NCI-H2029 treated with DMSO at 0.1 percent for 48 hours (cell line): ENCODE measurements at regions not wholly inside any gene's neighbourhood (a gene's known extent, or its start where the extent isn't known, plus 50 kb on each side); places are given as distances from the start of the nearest gene placed in this dataset.

Experiments
- DNase-seq: peaks from one replicate; lab custom pipeline; 2025; lab: John Stamatoyannopoulos, UW

DNA sequence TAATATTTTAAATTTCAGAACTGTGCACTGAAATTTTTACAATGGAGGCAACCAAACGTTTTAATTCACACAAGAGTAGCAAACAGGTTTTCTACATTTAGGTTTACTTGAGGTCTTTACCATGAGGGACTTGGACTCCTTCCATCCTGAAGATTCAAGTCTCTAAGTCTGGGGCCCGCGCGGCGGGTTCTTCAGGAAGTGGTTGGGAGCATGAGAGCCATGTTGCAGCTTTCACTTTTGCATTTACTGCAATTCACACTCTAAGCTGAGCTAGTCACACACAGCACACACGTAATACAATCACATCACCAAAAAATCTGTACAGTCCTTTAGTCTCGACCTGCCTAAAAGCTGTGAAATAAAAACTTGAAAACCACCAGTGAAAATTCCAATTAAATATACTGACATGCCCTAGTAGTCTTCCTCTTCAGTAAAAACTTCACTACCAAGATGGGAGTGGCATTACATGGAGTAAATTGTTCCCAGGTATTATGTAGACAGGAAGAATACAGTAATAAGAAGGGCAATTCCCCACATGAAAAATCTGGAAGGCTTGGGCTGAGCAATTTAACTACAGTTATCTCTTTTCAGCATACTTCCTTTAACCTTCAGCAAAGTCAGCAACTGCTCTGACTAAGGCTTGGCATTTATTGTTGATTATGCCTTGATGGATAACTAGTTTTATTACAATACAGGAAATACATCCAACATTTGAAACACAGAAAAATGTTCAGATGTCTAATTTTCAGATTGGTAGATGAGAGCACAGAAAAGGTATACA is 571.1 kb upstream of the DIPK2B start:
- DNase-seq: no peak

DNA sequence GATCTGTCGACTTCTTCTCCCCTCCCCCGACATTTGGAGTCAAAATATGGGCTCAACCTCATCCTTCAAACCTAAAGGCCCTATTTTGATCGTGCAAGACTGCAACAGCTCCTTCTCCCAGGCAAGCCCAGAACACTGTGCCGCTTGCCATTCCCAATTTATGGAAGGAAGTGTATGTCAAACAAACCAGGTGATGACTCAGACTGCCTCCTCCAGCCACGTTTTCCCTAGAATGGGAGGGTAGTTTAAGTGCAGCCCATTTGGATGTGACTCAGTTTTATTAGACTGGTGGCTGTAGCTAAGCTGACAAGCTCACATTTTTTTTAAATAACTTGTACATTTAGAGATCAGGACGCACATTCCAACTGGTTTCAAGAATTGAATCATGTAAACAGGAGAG is 570.4 kb upstream of the DIPK2B start:
- DNase-seq: no peak

DNA sequence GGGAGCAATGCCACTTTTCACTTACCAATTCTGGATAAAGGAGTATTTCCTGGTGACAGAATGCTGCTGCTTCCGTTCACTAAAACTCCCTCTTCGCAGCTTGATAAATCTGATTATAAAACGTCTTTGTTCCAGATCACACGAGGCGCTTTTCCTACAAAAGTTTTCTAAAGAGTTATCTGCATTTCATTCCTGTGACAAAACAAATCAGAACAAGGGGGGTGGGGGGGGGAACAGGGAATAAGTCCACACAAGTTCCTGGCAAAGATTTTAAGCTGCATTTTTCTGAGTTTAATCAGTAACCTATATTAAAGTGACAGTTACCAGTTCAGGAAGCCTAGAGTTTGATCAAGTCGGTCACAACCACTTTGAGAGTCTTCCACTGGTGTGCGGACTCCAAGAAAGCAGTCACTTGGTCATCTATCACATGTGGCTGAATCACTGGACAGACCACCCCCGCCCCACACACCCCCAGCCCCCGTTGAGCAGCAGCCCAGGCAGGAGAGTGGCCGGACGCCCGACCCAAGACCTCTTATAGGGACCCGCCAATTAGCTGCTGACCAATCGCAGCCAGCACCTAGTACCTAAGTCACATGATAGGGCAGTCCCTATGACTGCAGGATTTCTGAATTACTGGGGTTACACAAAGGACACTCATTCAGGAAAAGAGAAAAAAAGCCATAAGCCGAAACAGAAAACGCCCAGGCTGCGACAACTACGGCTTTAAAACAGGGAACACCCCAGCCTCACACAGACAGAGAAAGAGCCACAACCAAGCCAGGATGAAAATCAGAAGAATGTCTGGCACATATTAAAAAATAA is 569.3 kb upstream of the DIPK2B start:
- DNase-seq: no peak

DNA sequence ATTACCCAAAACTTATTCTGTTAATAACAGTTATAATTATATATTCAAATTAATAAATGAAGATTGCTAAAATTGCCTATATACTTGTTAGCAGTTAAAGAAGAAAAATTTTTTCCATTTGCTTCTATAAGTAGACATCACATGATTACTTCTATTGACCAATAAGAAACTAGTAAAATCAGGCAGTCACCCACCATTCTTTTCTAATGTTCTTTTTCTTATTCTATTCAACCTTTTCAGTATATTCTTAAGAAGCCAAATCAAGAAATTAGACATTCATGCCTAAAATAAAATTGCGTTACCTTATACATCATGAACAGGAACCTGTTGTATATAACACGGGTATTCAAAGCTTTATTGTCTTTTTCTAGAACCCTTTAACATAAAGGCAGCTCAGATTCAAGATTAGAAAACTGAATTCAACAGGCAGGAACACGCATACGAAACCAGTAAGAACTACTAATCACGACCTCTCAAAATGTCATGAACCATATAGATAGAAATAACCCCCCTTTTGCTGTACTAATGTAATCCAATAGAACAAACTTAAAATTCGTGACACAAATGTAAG is 568.1 kb upstream of the DIPK2B start:
- DNase-seq: no peak

DNA sequence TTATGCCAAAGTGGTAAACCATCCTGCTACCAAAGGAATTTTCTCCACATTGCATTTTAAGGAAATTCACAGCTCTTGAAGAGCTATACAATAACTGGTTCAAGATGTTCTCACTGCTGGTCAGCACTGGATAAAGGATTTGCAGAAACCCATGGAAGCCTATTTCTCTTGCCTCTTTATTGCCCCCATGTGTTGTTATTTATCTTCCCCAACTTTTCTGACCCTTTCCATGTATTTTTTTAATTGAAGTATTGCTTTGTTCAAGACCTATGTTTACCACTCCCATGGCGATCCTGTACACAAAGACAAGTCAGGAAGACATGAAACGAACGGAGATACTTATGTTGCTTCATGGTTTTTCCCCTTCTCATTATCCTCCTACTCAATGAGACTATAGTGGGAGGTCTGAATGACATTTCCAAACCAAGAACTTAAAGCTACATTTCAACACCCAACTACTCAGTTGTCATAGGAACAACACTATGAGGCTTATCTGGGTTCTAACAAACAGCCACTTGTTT is 566.4 kb upstream of the DIPK2B start:
- no peak for DNase-seq

DNA sequence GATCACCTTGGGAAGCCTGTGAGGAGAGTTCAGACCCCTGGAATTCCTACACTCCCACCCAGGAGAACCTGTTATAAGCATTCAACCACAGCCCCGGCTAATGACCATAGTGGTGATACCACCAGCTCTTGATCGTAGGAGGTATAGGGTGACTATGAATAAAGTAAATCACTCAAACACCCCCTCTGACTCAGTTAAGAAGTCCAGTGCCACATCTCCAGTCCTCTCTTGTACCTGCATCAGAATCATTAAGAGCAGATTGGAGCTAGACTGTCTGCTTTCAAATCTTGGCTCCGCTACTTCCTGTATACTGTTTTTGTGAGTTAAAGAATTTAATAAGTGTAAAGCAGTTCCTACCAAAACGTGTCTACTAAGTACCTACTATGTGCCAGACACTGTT is 565.1 kb upstream of the DIPK2B start:
- no peak for DNase-seq

DNA sequence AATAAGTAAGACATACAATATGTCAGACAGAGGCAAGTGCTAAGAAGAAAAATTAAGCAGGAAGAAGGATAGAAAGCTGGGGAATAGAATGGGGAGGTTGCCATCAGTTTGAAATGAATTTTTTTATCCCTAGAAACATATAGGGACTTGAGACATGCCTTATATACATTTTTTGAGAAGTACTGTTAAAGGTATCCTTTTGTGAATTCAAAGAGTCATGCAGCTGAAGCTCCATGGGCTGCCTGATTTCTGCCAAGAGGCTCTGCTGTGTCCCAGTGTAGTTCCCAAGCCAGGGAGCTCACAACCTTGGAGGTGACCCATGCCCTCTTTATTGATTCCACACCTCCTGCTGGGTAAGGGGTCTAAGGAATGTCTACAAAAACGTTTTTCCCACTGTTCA is 564.6 kb upstream of the DIPK2B start:
- DNase-seq: no peak

DNA sequence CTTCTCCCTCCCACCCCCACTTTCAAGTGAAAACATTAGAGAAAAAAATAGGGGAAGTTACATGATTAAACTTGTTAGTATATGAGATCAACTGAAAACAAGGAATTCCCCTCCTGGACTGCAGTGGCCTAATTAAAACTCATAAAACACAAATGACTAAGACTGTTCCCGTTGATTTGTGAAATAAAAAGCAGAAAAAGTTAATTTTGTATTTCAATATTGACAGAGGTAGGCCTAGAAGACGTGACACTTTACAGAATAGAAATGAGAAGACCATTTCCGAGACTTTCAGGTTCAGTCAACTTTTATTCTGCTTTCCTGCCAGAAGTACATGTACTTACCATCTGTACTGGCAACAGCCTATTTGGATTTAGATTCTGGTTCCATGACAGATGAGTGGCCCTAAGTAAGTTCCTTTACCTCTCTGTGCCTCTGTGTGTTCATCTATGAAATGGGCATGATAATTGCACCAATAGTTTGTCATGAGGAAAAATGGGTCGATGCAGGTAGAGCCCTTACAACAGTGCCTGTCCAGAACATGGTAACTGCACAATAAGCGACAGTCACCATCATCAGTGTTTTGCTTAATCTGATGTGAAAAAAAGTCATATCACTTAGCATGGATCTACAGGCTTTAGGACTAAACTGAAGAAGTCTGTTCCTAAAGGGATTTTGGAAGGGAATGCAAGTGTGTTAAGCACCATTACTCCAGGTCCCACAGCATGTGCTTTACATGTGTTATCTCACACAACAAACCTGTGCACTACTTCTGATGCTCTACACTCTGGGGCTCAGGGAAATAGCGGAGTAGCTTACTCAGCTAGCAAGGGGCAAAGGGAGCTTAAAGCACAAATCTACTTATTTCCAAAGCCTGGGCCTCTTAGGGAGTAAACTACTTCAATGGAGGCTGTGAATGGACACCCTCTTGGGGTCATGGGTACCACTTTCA is 562.3 kb upstream of the DIPK2B start:
- no peak for DNase-seq

DNA sequence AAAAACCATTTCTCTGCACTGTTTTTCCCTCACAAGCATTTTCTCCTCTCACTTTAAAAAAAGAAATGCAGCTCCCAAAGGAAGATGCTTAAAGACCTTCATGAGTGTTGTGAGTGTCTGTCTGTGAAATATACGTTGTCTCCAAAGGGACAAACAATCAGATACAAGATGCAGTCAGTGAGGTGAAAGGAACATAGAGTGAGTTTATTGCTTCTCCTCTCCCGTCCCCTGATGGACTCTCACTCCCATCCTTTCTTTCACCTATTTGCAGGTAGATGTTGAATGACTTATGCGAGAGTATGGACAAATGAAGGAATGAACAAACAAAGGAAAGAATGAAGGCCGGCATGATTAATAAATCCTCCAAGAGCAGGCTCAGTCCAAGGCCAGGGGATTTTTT is 561.2 kb upstream of the DIPK2B start:
- no peak for DNase-seq

DNA sequence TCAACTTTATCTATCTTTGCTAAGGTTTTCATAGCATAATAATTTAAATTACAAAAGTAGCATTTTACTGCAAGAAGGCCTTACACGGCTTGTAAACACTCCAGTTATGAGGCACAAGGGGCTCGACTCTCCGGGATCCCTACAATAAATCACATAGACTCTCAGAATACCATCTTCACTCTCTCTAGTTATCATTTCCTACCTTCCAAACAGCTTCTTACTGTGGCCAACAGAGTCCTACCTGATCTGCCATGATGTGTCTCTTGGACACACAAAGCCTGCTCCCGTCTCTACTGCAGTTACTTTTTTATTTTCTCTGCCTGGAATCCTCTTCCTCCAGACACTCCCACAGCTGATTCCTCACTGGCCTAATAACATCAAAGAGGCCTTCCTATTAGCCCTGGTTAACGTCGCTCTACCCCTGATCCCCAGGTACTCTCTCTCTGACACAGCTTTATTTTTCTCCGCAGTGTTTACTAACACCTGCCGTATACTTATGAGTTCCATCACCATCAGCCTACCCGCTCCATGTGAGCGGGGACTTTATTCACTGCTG is 559.6 kb upstream of the DIPK2B start:
- no peak for DNase-seq

DNA sequence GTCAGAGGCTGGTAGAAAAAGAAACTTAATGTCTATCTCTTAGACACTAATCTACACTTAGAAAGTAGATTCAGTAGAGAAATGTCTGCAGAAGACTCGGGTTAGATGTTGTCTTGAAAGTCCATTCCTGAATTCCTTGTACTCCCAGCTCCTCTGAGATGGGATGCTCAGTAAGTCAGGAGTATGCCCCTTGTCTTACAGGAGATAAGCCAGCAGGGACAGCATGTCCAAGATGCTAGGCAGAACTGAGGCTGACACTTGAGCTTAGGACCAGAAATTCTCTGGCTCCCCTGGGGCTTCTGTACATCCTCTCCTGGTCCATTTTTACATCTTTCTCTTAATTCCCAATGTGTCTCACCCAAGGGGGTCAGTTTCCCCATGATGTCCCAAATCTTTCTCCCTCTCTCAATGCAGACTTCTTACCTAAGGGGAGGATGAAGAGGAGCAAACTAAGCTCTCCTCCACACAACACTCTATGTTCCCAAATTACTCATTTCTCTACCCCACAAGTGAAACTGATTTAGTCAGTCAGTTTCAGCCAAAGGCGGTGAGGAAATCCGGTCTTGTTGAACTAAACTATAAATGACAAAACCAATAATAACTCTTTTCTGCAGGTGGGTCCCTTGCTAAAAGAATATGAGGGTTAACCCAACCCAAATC is 558.2 kb upstream of the DIPK2B start:
- DNase-seq: no peak

DNA sequence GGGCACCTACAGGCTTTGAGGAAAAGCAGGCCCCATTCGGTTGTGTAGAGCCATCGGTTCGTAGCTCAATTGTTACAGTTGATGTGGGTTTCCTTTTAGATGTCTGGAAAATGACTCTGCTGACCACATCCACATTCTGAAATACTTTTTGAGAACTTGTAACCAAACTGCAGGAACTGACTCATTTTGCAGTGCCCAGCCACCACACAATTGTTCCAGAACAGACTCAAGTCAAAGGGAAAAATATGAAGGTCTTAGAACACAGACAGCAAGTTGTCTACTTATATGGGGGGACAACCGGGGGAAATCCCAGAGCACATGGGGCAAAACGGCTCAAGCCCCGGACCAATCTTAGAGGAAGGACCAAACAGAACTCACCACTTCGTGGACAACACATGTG is 557.6 kb upstream of the DIPK2B start:
- no peak for DNase-seq

DNA sequence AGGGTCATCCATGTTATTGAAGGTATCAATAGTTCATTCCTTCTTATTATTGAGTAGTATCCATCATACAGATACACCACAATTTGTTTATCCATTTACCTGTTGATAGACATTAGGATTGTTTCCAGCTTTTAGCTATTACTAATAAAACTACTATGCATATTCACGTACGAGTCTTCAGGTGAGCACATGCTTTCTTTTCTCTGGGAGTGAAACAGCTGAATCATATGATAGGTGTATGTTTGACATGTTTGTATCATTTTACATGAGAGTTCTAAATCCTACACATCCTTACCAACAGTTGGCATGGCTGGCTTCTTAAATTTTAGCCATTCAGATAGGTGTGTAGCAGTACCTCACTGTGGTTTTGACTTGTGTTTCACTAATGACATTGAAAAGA is 556.6 kb upstream of the DIPK2B start:
- DNase-seq: no peak

DNA sequence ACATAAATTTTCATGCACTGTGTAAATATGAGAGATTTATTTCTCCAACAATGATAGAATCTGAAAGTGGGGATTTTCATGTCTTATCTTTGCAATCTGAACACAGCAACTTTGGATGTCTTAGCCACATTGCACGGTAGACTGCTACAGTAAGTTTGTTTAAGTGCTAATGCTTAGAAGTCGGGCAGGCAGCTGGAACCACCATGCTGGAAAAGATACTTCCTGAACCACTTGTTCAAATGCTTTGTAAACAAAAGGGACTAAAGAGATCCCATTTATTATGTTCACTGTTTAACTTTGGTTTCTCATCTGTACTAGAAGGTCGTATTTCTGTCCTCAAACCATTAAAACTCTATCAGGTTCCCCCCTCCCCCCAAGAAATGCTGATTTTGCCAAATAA is 555.9 kb upstream of the DIPK2B start:
- peak; percentile 30 for DNase-seq

DNA sequence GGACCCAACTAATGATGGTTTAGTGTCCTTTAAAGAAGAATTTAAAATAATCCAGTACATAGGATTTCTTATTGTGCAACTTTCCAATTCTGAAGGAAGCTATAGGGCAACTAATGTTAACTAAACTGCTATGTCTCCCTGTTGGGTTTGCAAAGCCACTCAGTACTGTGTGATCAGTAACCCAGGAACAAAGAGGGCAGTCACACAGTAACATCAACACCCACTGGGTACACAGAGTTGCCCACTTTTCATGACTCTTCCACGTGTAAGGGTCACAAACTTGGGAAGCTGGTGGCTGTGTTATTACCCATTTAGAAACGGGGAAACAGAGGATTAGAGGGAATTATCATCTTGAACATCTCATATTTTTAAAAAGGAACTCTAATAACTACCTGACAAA is 555.0 kb upstream of the DIPK2B start:
- DNase-seq: no peak

DNA sequence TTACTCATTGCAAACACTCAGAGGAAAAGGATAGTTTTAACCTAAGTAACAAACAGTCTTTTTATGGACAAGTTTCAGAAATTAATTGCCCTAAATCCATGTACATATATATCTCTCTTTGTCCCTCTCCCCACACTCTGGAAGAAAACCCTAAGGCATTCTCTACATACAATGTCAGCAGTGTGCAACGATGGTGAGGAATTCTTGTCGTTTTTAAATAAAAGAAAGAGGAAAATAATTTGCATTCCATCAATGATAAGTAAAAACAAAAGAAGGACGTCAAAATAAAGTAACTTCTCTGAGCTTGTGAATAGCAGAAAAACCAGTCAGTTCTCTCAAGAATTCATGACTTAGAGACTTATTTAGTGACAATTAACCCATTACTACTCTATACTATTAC is 550.5 kb upstream of the DIPK2B start:
- DNase-seq: no peak

DNA sequence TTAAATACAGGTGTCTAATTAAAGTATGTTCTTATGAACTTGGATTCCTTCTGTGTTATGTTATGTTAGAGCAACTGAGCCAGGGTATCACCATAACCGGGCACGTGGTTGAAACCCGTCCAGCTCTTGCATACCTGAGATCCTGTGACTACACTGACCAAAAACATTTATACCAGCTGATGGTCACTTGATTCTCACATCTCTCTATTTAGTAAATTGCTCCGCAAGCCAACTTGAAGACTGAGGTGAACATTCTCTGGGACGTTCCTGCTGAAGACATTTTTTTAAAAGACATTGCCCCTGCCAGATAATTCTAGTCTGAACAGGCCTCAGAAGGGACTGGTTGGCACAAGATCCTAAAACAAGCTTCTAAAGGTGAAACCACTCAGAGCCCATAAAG is 550.0 kb upstream of the DIPK2B start:
- no peak for DNase-seq

DNA sequence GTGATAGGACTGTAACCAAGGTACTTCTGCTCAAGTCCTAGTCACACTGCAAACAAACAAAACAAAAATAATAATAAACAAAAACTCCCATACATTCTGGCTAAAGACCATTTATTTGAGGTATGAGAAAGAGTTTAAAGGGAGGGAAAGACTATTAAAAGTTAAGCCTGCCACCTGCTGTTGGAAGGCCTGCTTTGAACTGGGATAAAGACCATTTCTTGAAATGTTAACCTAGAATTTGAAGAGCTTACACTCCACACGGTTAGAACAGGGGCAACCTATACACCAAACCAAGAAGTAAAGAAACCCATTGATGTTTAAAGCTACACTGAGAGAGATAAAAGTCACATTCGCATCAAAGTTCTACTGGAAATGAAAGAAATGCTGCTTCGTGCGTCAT is 548.7 kb upstream of the DIPK2B start:
- no peak for DNase-seq

DNA sequence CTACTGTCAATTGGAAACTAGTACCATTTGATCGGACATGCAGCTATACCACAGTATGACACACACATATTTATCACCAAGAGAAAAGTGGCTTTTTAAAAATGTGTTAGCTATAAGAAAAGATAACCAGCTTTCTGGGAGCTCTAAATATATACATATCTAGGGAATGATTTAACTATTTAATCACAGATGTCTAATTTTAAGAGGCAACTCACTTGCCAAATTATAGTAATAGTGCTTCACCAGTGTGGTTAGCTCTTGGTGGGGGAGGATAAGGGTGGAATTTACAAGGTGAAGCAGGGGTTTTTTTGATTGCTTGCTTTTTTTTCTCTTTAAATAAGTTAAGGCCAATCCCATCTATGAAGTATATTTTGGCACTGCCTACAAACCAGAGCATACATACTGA is 547.7 kb upstream of the DIPK2B start:
- no peak for DNase-seq

DNA sequence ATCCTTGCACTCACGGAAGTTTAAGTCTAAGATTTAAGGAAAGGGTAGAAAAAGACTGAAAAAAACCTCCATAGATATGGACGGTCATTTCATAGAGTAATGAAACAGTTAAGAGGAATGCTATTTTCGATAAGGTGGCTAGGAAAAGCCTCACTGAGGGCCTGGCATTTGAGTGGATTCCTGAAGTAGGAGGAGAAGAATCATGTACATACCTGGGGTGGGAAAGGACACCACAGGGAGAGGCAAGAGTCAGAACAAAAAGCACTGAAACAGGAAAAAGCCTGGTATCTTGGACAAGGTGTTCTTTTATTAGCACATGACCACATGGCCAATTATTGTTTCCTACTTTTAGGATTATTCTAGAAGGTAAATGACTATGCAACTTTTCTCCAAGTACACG is 547.2 kb upstream of the DIPK2B start:
- DNase-seq: no peak

DNA sequence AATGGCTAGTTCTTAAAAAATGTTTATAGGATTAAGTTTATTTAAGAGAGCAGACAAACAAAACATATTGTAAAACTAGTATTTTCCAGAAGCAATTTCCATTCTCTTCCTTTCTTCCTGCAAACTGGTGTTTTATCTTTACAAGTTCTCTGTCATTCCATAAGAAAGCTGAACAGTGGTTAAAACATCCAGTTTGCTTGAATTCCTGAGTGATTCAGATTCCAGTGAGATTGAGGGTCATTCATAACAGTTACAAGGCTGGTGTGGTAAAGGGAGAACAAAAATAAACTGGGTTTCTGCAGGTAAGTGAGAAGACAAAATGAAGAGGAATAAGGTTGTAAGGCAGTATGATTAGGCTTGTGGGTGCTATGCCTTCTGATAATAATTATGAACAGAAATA is 544.8 kb upstream of the DIPK2B start:
- DNase-seq: no peak
